Retinal pigment epithelial cell (primary cell): ENCODE measurements at regions not wholly inside any gene's neighbourhood (a gene's known extent, or its start where the extent isn't known, plus 50 kb on each side); places are given as distances from the start of the nearest gene placed in this dataset.

Experiments used
- DNase-seq: peaks from one replicate; pipeline ENCODE4 v3.0.0-alpha.2; 2010; ENCODE audit warnings: low read depth
- H3K4me3 ChIP-seq: 2 replicates; pipeline ENCODE4 v1.5.1; 2011; ENCODE audit warnings: mild to moderate bottlenecking, low read length, control low read depth, moderate library complexity
- TF ChIP-seq, protein P1 (sequence below): conservative IDR thresholded peaks from 2 replicates; pipeline ENCODE4 v1.5.1; 2011; ENCODE audit warnings: low read depth, low read length, control low read depth, inconsistent platforms

DNA sequence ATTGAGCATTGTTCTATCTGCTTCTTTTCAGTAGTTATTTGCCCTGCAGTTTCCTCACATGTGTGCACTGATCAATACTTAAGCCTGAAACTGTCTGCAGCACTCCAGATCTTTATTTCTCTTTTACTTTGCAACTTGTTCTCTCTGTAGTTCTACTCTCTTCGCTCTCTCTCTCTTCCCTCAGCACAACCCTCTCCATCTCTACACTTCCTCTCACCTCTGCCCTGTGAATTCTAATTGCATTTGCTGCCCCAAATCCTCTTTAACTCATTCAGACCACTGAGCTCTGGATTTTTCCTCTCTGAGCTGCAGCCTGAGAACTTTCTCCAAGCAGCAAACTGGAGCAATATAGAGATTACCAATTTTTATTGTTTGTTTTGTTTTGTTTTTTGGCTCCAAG lies 1035.5 kb downstream of the FSCB start:
- TF ChIP-seq, protein P1, sequence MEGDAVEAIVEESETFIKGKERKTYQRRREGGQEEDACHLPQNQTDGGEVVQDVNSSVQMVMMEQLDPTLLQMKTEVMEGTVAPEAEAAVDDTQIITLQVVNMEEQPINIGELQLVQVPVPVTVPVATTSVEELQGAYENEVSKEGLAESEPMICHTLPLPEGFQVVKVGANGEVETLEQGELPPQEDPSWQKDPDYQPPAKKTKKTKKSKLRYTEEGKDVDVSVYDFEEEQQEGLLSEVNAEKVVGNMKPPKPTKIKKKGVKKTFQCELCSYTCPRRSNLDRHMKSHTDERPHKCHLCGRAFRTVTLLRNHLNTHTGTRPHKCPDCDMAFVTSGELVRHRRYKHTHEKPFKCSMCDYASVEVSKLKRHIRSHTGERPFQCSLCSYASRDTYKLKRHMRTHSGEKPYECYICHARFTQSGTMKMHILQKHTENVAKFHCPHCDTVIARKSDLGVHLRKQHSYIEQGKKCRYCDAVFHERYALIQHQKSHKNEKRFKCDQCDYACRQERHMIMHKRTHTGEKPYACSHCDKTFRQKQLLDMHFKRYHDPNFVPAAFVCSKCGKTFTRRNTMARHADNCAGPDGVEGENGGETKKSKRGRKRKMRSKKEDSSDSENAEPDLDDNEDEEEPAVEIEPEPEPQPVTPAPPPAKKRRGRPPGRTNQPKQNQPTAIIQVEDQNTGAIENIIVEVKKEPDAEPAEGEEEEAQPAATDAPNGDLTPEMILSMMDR, result no peak
- H3K4me3 ChIP-seq, result no peak overlapping the region
- no peak for DNase-seq

DNA sequence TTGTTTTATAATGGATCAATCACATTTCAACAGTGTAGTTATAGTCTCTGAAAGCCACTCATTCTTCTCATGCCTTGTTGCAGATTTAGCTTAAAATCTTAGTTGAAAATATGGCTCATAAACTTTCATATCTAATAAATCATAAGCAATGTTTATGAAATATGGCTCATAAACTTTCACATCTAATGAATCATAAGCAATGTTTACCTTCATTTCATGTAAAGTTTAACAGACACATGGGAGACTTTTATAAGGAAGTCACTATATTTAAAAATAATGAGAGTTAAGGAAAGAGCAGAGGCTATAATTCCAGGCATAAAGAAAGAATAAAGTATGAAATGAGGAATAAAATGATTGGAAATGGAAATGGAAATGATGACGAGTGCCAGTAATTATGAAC lies 1042.1 kb downstream of the FSCB start:
- DNase-seq, result no peak
- TF ChIP-seq, protein P1, result no peak
- no peak overlapping the region for H3K4me3 ChIP-seq

DNA sequence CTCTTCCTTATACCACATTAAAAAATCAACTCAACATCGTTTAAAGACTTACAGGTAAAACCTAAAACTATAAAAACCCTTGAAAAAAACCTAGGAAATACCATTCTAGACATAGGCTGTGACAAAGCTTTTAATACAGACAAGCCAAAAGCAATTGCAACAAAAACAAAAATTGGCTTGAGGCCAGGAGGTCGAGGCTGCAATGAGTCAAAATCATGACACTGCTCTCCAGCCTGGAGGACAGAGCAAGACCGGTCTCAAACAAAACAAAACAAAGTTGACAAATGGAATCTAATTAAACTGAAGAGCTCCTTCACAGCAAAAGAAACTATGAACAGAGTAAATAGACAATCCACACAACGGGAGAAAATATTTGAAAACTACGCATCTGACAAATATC lies 1057.8 kb downstream of the FSCB start:
- TF ChIP-seq, protein P1, result no peak
- no peak overlapping the region for H3K4me3 ChIP-seq
- peak; percentile 4 for DNase-seq

DNA sequence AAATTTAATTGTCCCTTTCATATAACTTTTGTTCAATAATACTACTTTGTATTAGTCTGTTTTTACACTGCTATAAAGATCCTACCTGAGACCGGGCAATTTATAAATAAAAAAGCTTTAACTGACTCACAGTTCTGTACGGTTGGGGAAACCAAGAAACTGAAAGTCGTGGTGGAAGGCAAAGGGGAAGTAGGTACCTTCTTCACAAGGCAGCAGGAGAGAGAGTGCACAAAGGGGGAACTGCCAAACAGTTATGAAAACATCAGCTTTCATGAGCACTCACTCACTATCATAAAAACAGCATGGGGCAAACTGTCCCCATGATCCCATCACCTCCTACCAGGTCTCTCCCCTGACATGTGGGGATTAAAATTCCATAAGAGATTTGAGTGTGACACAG lies 1069.0 kb downstream of the FSCB start:
- H3K4me3 ChIP-seq, result no peak overlapping the region
- DNase-seq, result peak; percentile 78
- TF ChIP-seq, protein P1, result no peak

DNA sequence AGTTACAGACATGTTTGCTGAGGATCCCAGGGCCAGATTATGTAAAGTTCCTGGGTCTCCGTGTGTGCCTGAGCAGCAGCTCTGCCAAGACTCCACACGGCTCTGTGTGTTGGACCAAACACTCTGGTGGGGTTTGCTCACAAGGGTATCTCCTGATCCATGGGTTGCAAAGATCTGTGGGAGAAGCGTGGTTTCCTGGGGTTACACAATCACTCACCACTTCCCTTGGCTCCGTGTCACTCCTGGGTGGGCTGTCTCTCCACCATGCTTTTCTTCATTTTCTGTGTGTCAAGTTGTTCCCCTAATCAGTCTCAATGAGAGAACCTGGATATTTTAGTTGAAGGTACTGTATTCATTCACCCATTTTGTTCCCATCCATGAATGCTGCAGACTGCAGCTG lies 1088.8 kb downstream of the FSCB start:
- TF ChIP-seq, protein P1, result no peak
- no peak for DNase-seq
- H3K4me3 ChIP-seq, result no peak overlapping the region

DNA sequence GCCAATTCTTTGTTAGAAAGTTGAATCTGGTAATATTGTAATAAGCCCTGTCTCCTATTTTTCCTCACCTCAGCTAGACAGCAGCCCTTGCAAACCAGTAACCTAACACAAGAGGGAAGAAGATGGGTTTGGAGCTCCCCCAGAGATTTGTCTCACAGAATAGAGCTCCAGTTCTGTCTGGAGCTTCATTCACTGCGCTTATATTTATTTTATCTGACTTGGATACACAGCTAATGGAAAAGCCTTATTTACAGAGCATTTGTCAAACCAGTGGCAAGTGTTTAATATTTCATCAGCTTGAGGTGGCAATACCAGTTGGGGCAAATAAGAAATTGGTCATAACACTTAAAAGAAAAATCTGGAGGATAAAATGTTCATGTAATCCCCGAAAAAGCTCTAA lies 1094.0 kb downstream of the FSCB start:
- TF ChIP-seq, protein P1, result no peak
- DNase-seq, result no peak
- no peak overlapping the region for H3K4me3 ChIP-seq

DNA sequence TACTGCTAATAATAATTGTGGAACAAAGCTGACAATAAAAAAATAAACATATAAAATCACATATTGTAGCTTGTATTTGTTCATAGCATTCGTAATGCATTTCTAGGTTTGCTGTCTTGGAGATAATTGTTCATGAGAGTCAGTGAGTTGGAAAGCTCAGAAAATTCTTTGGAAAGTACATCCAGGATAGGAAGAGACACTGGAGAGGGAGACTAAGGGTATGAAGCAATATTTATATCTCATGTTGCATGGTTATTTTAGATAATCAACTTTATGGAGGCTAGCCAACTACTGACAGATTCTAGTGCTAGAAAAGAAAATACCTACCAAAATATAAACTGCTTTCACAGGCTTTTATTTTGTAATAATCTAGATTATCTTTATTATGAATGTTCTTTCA lies 1095.2 kb downstream of the FSCB start:
- H3K4me3 ChIP-seq, result no peak overlapping the region
- TF ChIP-seq, protein P1, result no peak
- peak; percentile 6 for DNase-seq
